Breast epithelium (tissue), 3 donors: ENCODE measurements at regions not wholly inside any gene's neighbourhood (a gene's known extent, or its start where the extent isn't known, plus 50 kb on each side); places are given as distances from the start of the nearest gene placed in this dataset.

Experiments
- POLR2A ChIP-seq: fragments of 450-650 bp; IDR thresholded peaks from one replicate; pipeline ENCODE4 v1.6.1; 2016; ENCODE audit warnings: antibody characterized with exemption, mild to moderate bottlenecking, moderate library complexity
- POLR2AphosphoS5 ChIP-seq, 3 donors: sonication (generic); formaldehyde crosslinking; IDR thresholded peaks; one replicate each; pipeline ENCODE4 v1.6.1; 2017; ENCODE audit warnings: antibody characterized with exemption in 3 of 3
- TF ChIP-seq, protein P1 (sequence below), 3 donors: fragments of 450-650 bp; IDR thresholded peaks; one replicate each; pipeline ENCODE4 v1.5.1; 2016 to 2017; ENCODE audit warnings: antibody characterized with exemption in 3 of 3, mild to moderate bottlenecking in 3 of 3, moderate library complexity in 3 of 3

DNA sequence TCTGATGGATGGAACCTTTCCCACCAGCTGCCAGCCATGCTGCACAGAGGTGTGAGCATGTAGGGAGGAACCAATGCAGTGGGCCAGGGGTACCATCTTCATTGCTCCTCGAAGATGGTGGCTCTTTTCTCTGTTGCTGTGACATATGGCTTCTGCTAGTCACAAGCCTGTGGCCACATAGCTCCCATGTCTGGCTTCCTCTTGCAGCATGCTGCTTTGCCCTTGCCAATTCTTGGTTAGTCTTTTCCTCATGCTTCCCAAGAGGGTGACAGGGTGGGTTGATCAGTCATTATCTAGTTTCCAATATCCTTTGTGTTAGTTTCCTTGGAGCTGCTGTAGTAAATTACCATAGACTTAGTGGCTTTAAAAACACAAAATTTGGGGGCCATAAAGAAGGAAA is 123.4 kb downstream of the ETS2 start:
- TF ChIP-seq POLR2A (no peak), POLR2AphosphoS5 (IDR thresholded peaks at IDR 0.05) (no peak)
- TF ChIP-seq, protein P1, sequence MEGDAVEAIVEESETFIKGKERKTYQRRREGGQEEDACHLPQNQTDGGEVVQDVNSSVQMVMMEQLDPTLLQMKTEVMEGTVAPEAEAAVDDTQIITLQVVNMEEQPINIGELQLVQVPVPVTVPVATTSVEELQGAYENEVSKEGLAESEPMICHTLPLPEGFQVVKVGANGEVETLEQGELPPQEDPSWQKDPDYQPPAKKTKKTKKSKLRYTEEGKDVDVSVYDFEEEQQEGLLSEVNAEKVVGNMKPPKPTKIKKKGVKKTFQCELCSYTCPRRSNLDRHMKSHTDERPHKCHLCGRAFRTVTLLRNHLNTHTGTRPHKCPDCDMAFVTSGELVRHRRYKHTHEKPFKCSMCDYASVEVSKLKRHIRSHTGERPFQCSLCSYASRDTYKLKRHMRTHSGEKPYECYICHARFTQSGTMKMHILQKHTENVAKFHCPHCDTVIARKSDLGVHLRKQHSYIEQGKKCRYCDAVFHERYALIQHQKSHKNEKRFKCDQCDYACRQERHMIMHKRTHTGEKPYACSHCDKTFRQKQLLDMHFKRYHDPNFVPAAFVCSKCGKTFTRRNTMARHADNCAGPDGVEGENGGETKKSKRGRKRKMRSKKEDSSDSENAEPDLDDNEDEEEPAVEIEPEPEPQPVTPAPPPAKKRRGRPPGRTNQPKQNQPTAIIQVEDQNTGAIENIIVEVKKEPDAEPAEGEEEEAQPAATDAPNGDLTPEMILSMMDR (IDR thresholded peaks at IDR 0.05): no peak
